SK-N-MC (cell line): ENCODE measurements at regions not wholly inside any gene's neighbourhood (a gene's known extent, or its start where the extent isn't known, plus 50 kb on each side); places are given as distances from the start of the nearest gene placed in this dataset.

Experiments
- EZH2 ChIP-seq: fragments of 200-600 bp; sonication (generic); IDR thresholded peaks from one replicate; pipeline ENCODE4 v1.6.1; 2017; ENCODE audit warnings: antibody characterized with exemption
- POLR2AphosphoS5 ChIP-seq: IDR thresholded peaks from 2 replicates; pipeline ENCODE4 v1.6.1; 2012; ENCODE audit warnings: mild to moderate bottlenecking, low read depth, low read length, borderline replicate concordance

- TF ChIP-seq EZH2 = no peak
- TF ChIP-seq POLR2AphosphoS5 = no peak
Observed at GRCh38 chr1:213331631-213332175, 280.7 kb downstream of the RPS6KC1 start.
